ENCODE measurements at regions not wholly inside any gene's neighbourhood (a gene's known extent, or its start where the extent isn't known, plus 50 kb on each side); places are given as distances from the start of the nearest gene placed in this dataset.

DNA sequence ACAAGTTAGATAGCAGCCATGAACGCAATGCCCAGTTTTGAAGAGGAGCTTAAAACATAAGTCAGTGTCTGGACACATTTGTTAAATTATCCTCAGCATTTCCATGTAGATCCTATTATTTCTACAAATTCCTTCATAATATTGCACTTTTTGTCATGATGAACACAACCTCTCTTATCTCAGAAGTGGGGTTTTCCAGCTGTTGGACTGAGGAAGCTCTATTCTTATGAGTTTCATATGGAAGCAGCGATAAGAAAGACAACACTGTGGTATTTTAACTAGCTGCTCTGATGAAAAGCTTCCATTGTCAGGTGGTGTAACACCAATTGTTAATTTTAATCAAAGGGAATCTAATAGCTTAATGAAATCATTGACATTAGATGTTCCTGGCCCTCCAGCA lies 308.7 kb downstream of the GBA3 start:
- TF ChIP-seq, protein P1, sequence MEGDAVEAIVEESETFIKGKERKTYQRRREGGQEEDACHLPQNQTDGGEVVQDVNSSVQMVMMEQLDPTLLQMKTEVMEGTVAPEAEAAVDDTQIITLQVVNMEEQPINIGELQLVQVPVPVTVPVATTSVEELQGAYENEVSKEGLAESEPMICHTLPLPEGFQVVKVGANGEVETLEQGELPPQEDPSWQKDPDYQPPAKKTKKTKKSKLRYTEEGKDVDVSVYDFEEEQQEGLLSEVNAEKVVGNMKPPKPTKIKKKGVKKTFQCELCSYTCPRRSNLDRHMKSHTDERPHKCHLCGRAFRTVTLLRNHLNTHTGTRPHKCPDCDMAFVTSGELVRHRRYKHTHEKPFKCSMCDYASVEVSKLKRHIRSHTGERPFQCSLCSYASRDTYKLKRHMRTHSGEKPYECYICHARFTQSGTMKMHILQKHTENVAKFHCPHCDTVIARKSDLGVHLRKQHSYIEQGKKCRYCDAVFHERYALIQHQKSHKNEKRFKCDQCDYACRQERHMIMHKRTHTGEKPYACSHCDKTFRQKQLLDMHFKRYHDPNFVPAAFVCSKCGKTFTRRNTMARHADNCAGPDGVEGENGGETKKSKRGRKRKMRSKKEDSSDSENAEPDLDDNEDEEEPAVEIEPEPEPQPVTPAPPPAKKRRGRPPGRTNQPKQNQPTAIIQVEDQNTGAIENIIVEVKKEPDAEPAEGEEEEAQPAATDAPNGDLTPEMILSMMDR (IDR thresholded peaks at IDR 0.05; ENCODE audit: poor library complexity, severe bottlenecking): no peak
- TF ChIP-seq TAF1 (IDR thresholded peaks at IDR 0.05; ENCODE audit: low read depth): no peak

All from neural cell (in vitro differentiated cells).